GM23248 (cell line): ENCODE measurements at regions not wholly inside any gene's neighbourhood (a gene's known extent, or its start where the extent isn't known, plus 50 kb on each side); places are given as distances from the start of the nearest gene placed in this dataset.
A peak's percentile ranks its signal among the peaks of the same experiment; 100 is the strongest.
"Not testable (repeated sequence)": the region's sequence is repeated elsewhere in the genome, so short reads cannot be mapped to it uniquely, and the experiment has no call there.

Experiments
- DNase-seq: peaks from one replicate; pipeline ENCODE4 v3.0.0-alpha.2; 2015
- H2AFZ ChIP-seq: fragments of 200-600 bp; sonication (generic); 2 replicates; pipeline ENCODE4 v1.6.1; 2016; ENCODE audit warnings: antibody characterized with exemption
- H3F3A ChIP-seq: fragments of 200-600 bp; sonication (generic); 2 replicates; pipeline ENCODE4 v1.6.1; 2016; ENCODE audit warnings: mild to moderate bottlenecking, antibody characterized with exemption, mixed run types; ENCODE audit not compliant: insufficient read depth
- H3K27ac ChIP-seq: fragments of 200-600 bp; sonication (generic); 2 replicates; pipeline ENCODE4 v1.5.1; 2016; ENCODE audit warnings: mild to moderate bottlenecking
- H3K27me3 ChIP-seq: fragments of 200-600 bp; sonication (generic); replicated peaks from 2 replicates; pipeline ENCODE4 v1.6.1; 2016; ENCODE audit warnings: mild to moderate bottlenecking; ENCODE audit not compliant: insufficient read depth
- H3K36me3 ChIP-seq: fragments of 200-600 bp; sonication (generic); 2 replicates; pipeline ENCODE4 v1.6.1; 2016; ENCODE audit warnings: low read depth, mild to moderate bottlenecking
- H3K4me1 ChIP-seq: fragments of 200-600 bp; sonication (generic); 2 replicates; pipeline ENCODE4 v1.6.1; 2016; ENCODE audit warnings: mild to moderate bottlenecking; ENCODE audit not compliant: insufficient read depth
- H3K4me2 ChIP-seq: fragments of 200-600 bp; sonication (generic); one replicate; pipeline ENCODE4 v1.6.1; 2016; ENCODE audit warnings: mild to moderate bottlenecking; ENCODE audit not compliant: unreplicated experiment
- H3K4me3 ChIP-seq: fragments of 200-600 bp; sonication (generic); 2 replicates; pipeline ENCODE4 v1.5.1; 2016; ENCODE audit warnings: mild to moderate bottlenecking
- H3K79me2 ChIP-seq: fragments of 200-600 bp; sonication (generic); 2 replicates; pipeline ENCODE4 v1.6.1; 2016; ENCODE audit warnings: mild to moderate bottlenecking; ENCODE audit not compliant: insufficient read depth
- H3K9ac ChIP-seq: fragments of 200-600 bp; sonication (generic); 2 replicates; pipeline ENCODE4 v1.6.1; 2016; ENCODE audit warnings: mild to moderate bottlenecking
- H3K9me2 ChIP-seq: fragments of 200-600 bp; sonication (generic); 2 replicates; pipeline ENCODE4 v1.6.1; 2016; ENCODE audit warnings: mixed run types, mild to moderate bottlenecking, moderate library complexity; ENCODE audit not compliant: insufficient read depth
- H3K9me3 ChIP-seq: fragments of 200-600 bp; sonication (generic); one replicate; pipeline ENCODE4 v1.6.1; 2017; ENCODE audit warnings: low read depth
- H4K20me1 ChIP-seq: fragments of 200-600 bp; sonication (generic); 2 replicates; pipeline ENCODE4 v1.6.0; 2016; ENCODE audit not compliant: insufficient read depth
- EZH2 ChIP-seq: fragments of 200-600 bp; sonication (generic); IDR thresholded peaks from 2 replicates; pipeline ENCODE4 v1.6.1; 2018; ENCODE audit warnings: antibody characterized with exemption, mild to moderate bottlenecking; ENCODE audit not compliant: insufficient read depth, poor library complexity, severe bottlenecking
- EZH2phosphoT487 ChIP-seq: fragments of 200-600 bp; sonication (generic); IDR thresholded peaks from 2 replicates; pipeline ENCODE4 v1.6.1; 2018; ENCODE audit warnings: antibody characterized with exemption, moderate library complexity, mild to moderate bottlenecking, low read depth; ENCODE audit not compliant: insufficient read depth
- WGBS, 2 experiments: methylation state at CpG; one replicate each; pipeline ENCODE4 v1.1.6; 2015 to 2017; ENCODE audit warnings: low lambda C conversion rate in 2 of 2, low coverage in 1 of 2; ENCODE audit errors: missing lambda C conversion rate in 2 of 2; 5-methylcytosine and 5-hydroxymethylcytosine counted together
- in situ Hi-C: fragments of 300-500 bp; cut with MboI; formaldehyde crosslinking; loops from 2 replicates; pipeline ENCODE4 v1.15.0; 2020

DNA sequence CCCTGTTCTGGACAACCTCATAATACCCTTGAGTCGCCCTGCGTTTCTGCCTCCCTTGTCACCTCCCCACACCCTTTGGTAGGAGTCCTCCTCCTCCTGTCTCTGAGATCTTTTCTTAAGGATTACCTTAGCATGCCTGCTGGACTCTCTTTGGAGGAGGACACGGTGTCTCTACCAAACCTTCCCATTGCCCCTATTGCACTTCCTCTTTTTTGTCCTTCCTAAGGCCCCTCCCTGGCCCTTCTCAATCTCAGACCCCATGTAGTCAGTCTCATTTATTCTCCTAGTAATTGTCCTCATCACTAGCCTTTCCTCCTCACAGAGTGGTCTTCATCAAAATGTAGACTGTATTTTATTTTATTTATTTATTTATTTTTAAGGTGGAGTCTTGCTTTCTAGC, 335.0 kb upstream of the SFRP2 start:
- no peaks in the 10 kb centered on the region for H3K27me3 ChIP-seq
- no peak overlapping the region for H2AFZ ChIP-seq
- H3K36me3 ChIP-seq: no peaks in the 10 kb centered on the region
- peak overlapping the region; percentile 90 for H3K27ac ChIP-seq
- H3K9me2 ChIP-seq: no peaks in the 10 kb centered on the region
- H3K79me2 ChIP-seq: no peaks in the 10 kb centered on the region
- H4K20me1 ChIP-seq: no peaks in the 10 kb centered on the region
- TF ChIP-seq EZH2phosphoT487: no peak
- TF ChIP-seq EZH2: no peak
- H3K4me2 ChIP-seq: peak overlapping the region; percentile 27
- H3K4me3 ChIP-seq: no peak overlapping the region
- no peaks in the 10 kb centered on the region for H3K9me3 ChIP-seq
- H3K4me1 ChIP-seq: peaks cover 26% of the 10 kb centered on the region
- 97 to 100% methylated on average over 3 of the region's 3 CpGs for WGBS, 2 experiments
- 0 out of 2 replicates have a peak, but pooled peaks cover 11% of the 10 kb centered on the region for H3F3A ChIP-seq
- in situ Hi-C loops: no loop called here
- no peak for DNase-seq
- H3K9ac ChIP-seq: peak overlapping the region; percentile 45

GRCh38 chr4:154120690-154121345, 331.9 kb upstream of the SFRP2 start:
- Histone ChIP-seq H3K36me3 (no peaks in the 10 kb centered on the region), H2AFZ (no peak overlapping the region), H3K79me2 (no peaks in the 10 kb centered on the region), H3K4me2 (no peak overlapping the region), H3F3A (0 out of 2 replicates have a peak, but pooled peaks cover 4% of the 10 kb centered on the region), H3K4me1 (peaks cover 16% of the 10 kb centered on the region), H3K9me3 (no peaks in the 10 kb centered on the region), H3K9me2 (no peaks in the 10 kb centered on the region), H3K27ac (no peak overlapping the region), H3K4me3 (no peak overlapping the region), H3K27me3 (no peaks in the 10 kb centered on the region), H3K9ac (no peak overlapping the region), H4K20me1 (no peaks in the 10 kb centered on the region)
- no peak for DNase-seq
- WGBS, 2 experiments: 66 to 68% methylated on average over 4 of the region's 4 CpGs
- in situ Hi-C loops: no loop called here
- TF ChIP-seq EZH2phosphoT487: no peak

DNA sequence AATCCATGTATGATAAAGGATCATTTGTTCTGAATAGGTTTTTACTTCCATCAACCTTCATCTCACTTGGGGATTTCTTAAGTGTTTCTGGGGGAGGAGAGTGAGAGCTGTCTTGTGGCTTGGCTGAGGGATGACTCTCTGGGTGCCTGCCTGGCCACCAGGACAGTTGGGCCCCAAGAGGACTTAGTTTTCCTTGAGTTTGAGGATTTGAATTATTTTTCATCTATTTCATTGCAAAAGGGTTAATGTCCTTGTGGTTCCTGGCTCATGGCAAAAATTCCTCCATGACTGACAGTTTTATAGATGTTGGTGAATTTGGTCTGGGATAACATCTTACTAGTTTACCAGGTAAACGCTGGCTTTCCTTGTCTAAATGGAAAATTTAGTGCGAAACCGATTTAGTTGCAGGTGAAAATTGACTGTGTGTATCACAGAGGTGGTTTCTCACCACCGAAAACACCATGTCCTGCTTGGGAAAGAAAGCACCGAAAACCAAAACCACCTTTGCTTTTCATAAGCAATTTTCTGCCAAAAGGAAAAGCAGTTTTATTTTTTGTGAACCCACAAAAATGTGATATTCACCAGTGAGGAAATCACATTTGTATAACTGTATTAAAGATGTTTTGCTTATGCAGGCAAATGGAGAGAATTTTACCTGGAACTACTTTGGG, 331.3 kb upstream of the SFRP2 start:
- H3K4me1 ChIP-seq: peaks cover 12% of the 10 kb centered on the region
- WGBS, 2 experiments: 93 to 94% methylated on average over 5 of the region's 5 CpGs
- no peak for DNase-seq
- no peak overlapping the region for H2AFZ ChIP-seq
- no peaks in the 10 kb centered on the region for H3K9me3 ChIP-seq
- H3K27me3 ChIP-seq: no peaks in the 10 kb centered on the region
- no peaks in the 10 kb centered on the region for H3K36me3 ChIP-seq
- H3K79me2 ChIP-seq: no peaks in the 10 kb centered on the region
- H3K27ac ChIP-seq: no peak overlapping the region
- no peaks in the 10 kb centered on the region for H3K9me2 ChIP-seq
- no peaks in the 10 kb centered on the region for H4K20me1 ChIP-seq
- in situ Hi-C loops: no loop called here
- H3K4me3 ChIP-seq: no peak overlapping the region
- H3K4me2 ChIP-seq: no peak overlapping the region
- H3K9ac ChIP-seq: no peak overlapping the region
- TF ChIP-seq EZH2phosphoT487 (no peak), EZH2 (no peak)
- 0 out of 2 replicates have a peak, but pooled peaks cover 3% of the 10 kb centered on the region for H3F3A ChIP-seq

DNA sequence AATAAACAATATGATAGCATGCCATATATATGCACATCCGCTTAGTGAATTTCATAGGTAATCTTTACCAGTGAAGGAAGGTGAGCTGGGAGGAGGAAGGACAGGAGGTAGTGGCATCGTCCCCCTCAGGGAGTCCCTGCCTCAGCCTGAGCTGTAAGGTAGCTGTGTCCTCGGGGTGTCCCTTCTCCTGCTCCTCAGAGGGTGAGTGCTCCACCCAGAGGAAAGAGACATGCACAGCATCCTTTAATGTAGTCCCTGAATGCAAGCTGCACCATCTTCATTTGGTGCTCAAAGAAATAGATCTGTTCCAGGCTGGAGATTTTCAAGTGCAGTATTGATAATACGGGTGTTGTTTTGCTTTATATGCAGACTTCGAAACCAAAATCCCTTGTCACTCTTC, 330.4 kb upstream of the SFRP2 start:
- H3K4me3 ChIP-seq: no peak overlapping the region
- no peak overlapping the region for H3K9ac ChIP-seq
- H3K27ac ChIP-seq: no peak overlapping the region
- H3F3A ChIP-seq: 0 out of 2 replicates have a peak, but pooled peaks cover 3% of the 10 kb centered on the region
- no peaks in the 10 kb centered on the region for H3K79me2 ChIP-seq
- no peaks in the 10 kb centered on the region for H4K20me1 ChIP-seq
- no peak overlapping the region for H2AFZ ChIP-seq
- in situ Hi-C loops: no loop called here
- DNase-seq: peak; percentile 42
- TF ChIP-seq EZH2 (no peak), EZH2phosphoT487 (no peak)
- H3K36me3 ChIP-seq: no peaks in the 10 kb centered on the region
- H3K9me2 ChIP-seq: no peaks in the 10 kb centered on the region
- H3K27me3 ChIP-seq: no peaks in the 10 kb centered on the region
- 80 to 82% methylated on average over 5 of the region's 5 CpGs for WGBS, 2 experiments
- H3K9me3 ChIP-seq: no peaks in the 10 kb centered on the region
- no peak overlapping the region for H3K4me2 ChIP-seq
- peaks cover 6% of the 10 kb centered on the region for H3K4me1 ChIP-seq

GRCh38 chr4:154117726-154118125, 328.8 kb upstream of the SFRP2 start:
- H3K4me3 ChIP-seq, H3K9me2 ChIP-seq, H3K27me3 ChIP-seq, DNase-seq, H3F3A ChIP-seq, H2AFZ ChIP-seq, H3K9me3 ChIP-seq, H3K9ac ChIP-seq, H3K79me2 ChIP-seq, H3K4me2 ChIP-seq, H4K20me1 ChIP-seq, in situ Hi-C loops, H3K27ac ChIP-seq, H3K4me1 ChIP-seq, H3K36me3 ChIP-seq: not testable (repeated sequence)
- WGBS, 2 experiments: 95 to 96% methylated on average over 9 of the region's 9 CpGs
